ENCODE measurements at regions not wholly inside any gene's neighbourhood (a gene's known extent, or its start where the extent isn't known, plus 50 kb on each side); places are given as distances from the start of the nearest gene placed in this dataset.

DNA sequence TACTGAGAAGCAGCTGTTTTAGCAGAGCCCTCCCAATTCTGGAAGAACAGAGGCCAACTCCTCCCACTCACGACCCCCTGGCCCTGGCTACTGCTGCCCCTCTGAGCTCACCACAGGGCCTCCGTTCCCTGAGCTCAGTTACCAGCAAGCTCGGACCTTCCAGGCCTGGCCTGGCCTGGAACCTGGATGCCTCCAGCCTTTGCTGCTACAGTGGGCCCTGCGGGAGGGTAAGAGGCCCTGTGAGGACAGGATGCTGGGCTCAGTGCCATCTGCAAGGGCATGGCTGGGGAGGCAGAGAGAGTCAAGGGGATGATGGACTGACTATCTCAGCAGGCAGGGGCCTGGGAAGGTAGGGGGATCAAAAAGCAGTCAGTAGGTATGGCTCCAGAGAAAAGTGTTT is 209.9 kb upstream of the NCAM1 start (continued):
- TF ChIP-seq, protein P1, sequence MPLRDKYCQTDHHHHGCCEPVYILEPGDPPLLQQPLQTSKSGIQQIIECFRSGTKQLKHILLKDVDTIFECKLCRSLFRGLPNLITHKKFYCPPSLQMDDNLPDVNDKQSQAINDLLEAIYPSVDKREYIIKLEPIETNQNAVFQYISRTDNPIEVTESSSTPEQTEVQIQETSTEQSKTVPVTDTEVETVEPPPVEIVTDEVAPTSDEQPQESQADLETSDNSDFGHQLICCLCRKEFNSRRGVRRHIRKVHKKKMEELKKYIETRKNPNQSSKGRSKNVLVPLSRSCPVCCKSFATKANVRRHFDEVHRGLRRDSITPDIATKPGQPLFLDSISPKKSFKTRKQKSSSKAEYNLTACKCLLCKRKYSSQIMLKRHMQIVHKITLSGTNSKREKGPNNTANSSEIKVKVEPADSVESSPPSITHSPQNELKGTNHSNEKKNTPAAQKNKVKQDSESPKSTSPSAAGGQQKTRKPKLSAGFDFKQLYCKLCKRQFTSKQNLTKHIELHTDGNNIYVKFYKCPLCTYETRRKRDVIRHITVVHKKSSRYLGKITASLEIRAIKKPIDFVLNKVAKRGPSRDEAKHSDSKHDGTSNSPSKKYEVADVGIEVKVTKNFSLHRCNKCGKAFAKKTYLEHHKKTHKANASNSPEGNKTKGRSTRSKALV (CRISPR knock-in tag; IDR thresholded peaks at IDR 0.05) = no peak
- TF ChIP-seq MIER2 (CRISPR knock-in tag; IDR thresholded peaks at IDR 0.05) (no peak), MLXIP (CRISPR knock-in tag; IDR thresholded peaks at IDR 0.05; ENCODE audit: borderline replicate concordance) (no peak), GMEB1 (CRISPR knock-in tag; IDR thresholded peaks at IDR 0.05; ENCODE audit: borderline replicate concordance) (no peak), ZNF441 (CRISPR knock-in tag; IDR thresholded peaks at IDR 0.05; ENCODE audit: borderline replicate concordance) (no peak)

DNA sequence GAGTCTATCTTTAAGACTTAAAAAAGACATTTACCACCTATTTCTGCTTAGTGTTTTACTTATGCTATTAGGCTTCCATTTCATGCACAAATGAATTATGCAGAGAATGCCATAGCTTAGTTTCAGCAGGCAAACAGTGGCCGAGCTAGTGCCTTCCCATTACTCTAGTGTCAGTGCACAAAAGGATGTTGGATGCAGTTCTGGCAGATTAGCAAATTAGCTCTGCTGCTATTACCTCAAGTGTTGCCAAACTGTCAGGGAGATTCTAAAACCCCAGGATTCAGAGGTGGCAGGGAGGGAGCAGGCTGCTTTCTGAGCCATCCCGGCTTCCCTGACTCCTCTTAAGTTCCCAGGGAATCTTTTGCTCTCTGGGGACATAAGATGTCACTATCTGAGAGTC is 209.4 kb upstream of the NCAM1 start:
- no peak for FAIRE-seq
- H3K9me3 ChIP-seq (ENCODE audit: low read length) = no peaks in the 10 kb centered on the region
- H3K27ac ChIP-seq (ENCODE audit: extremely low read length, insufficient read depth, low read length) = no peak overlapping the region
- ChIA-PET CTCF (ENCODE audit: low intra/inter-chr PET ratio, low total read pairs) (no interaction called here), POLR2A (no interaction called here)
- peaks cover 3 to 13% of the 10 kb centered on the region in 2 experiments for H3K27me3 ChIP-seq (ENCODE audit: control insufficient read depth in 1 of 2, insufficient read depth in 2 of 2, low read length in 2 of 2)
- ATAC-seq = no peak
- no TSS peak for BruUV-seq (replicated peaks)
- WGBS (ENCODE audit: low lambda C conversion rate) = 0% methylated on average over 2 of the region's 2 CpGs
- no peaks in the 10 kb centered on the region for H3K79me2 ChIP-seq (ENCODE audit: insufficient read depth, low read length)
- in situ Hi-C loops (cut with HindIII; ENCODE audit: extremely low pct_ligation_motif_present, low pct_unique_long_range_greater_than_20kb) (no loop called here), intact Hi-C loops (cut with micrococcal nuclease; ENCODE audit: unreplicated experiment) (no loop called here)
- H2AFZ ChIP-seq (ENCODE audit: low read length) = no peak overlapping the region
- H3K4me1 ChIP-seq (ENCODE audit: insufficient read depth, low read length) = no peaks in the 10 kb centered on the region
- no peak overlapping the region for H3K9ac ChIP-seq (ENCODE audit: insufficient read depth, low read depth, low read length)
- DNase-seq (ENCODE audit: low spot score) = no peak
- no peak overlapping the region for H3K4me2 ChIP-seq (ENCODE audit: low read depth, low read length)
- TF ChIP-seq ZNF260 (CRISPR knock-in tag; IDR thresholded peaks at IDR 0.05; ENCODE audit: borderline replicate concordance, low read depth) = no peak
- no peak for TF ChIP-seq POGZ (CRISPR knock-in tag; IDR thresholded peaks at IDR 0.05)
- no peak for TF ChIP-seq ZEB1 (IDR thresholded peaks at IDR 0.05; ENCODE audit: insufficient replicate concordance, low read depth)
- TF ChIP-seq RNF2 (conservative IDR thresholded peaks at IDR 0.05; ENCODE audit: low read depth) = no peak
- H3K4me3 ChIP-seq (replicated peaks in 1 of 3; ENCODE audit: insufficient read depth in 1 of 3, low read depth in 2 of 3, low read length in 3 of 3) = no peak overlapping the region
- no peaks in the 10 kb centered on the region for H4K20me1 ChIP-seq (ENCODE audit: insufficient read depth, low read length)
- H3K36me3 ChIP-seq (replicated peaks in 1 of 2; ENCODE audit: control insufficient read depth in 1 of 2, insufficient read depth in 2 of 2, low read length in 2 of 2) = no peaks in the 10 kb centered on the region

Measured in HepG2 (cell line).